ENCODE measurements at regions not wholly inside any gene's neighbourhood (a gene's known extent, or its start where the extent isn't known, plus 50 kb on each side); places are given as distances from the start of the nearest gene placed in this dataset.

- no peak for TF ChIP-seq OSR2 (tag by site-specific recombination; IDR thresholded peaks at IDR 0.05)
- TF ChIP-seq ZNF629 (tag by site-specific recombination; IDR thresholded peaks at IDR 0.05): no peak
- no peak for TF ChIP-seq ZNF670 (tag by site-specific recombination; IDR thresholded peaks at IDR 0.05; ENCODE audit: low read depth)
- TF ChIP-seq ZNF664 (tag by site-specific recombination; IDR thresholded peaks at IDR 0.05): no peak
- no peak for TF ChIP-seq ZNF548 (tag by site-specific recombination; IDR thresholded peaks at IDR 0.05)
- TF ChIP-seq ZNF488 (tag by site-specific recombination; IDR thresholded peaks at IDR 0.05): no peak
- no peak for TF ChIP-seq ZNF280D (tag by site-specific recombination; IDR thresholded peaks at IDR 0.05)
- no peak for TF ChIP-seq ZNF529 (tag by site-specific recombination; IDR thresholded peaks at IDR 0.05; ENCODE audit: insufficient replicate concordance)
- TF ChIP-seq BCL11B (tag by site-specific recombination; IDR thresholded peaks at IDR 0.05; ENCODE audit: low read depth): no peak
- no peak for TF ChIP-seq ZNF292 (tag by site-specific recombination; IDR thresholded peaks at IDR 0.05; ENCODE audit: borderline replicate concordance, low read depth)
- no peak for TF ChIP-seq HIC1 (tag by site-specific recombination; IDR thresholded peaks at IDR 0.05)
- TF ChIP-seq BCL11A (tag by site-specific recombination; IDR thresholded peaks at IDR 0.05; ENCODE audit: low read depth): no peak
- TF ChIP-seq ZNF510 (tag by site-specific recombination; IDR thresholded peaks at IDR 0.05; ENCODE audit: insufficient replicate concordance): no peak
- no peak for TF ChIP-seq ZNF658 (tag by site-specific recombination; IDR thresholded peaks at IDR 0.05)
- no peak for TF ChIP-seq ZNF302 (tag by site-specific recombination; IDR thresholded peaks at IDR 0.05; ENCODE audit: low read depth)
- no peak for TF ChIP-seq SALL2 (tag by site-specific recombination; IDR thresholded peaks at IDR 0.05; ENCODE audit: borderline replicate concordance)
- no peak for TF ChIP-seq ATF2 (tag by site-specific recombination; IDR thresholded peaks at IDR 0.05; ENCODE audit: low read depth)
- no peak for TF ChIP-seq ELK4 (IDR thresholded peaks at IDR 0.05; ENCODE audit: borderline replicate concordance, low read depth, low read length)
- Histone ChIP-seq H3K9me3 (ENCODE audit: control insufficient read depth, insufficient read depth, low read depth, low read length) (no peaks in the 10 kb centered on the region), H3K27ac (ENCODE audit: extremely low read depth, low read depth, low read length) (no peak overlapping the region), H3K4me3 (ENCODE audit: low read depth, low read length) (no peak overlapping the region), H3K4me1 (ENCODE audit: control insufficient read depth, insufficient read depth, low read length) (no peaks in the 10 kb centered on the region), H3K36me3 (ENCODE audit: control insufficient read depth in 2 of 2, insufficient read depth in 1 of 2, low read length in 2 of 2) (no peaks in the 10 kb centered on the region)
- CTCF ChIA-PET: interaction anchor here (0.6 kb wide), 1 partner anchor 163 kb away, joined by 3 read pairs; no protein-coding TSS in a partner anchor
- POLR2A ChIA-PET: no interaction called here
Observed at GRCh38 chr5:10059556-10059955, 190.1 kb downstream of the ATPSCKMT start.

All from HEK293 (cell line).